GM18498 (cell line): ENCODE measurements at regions not wholly inside any gene's neighbourhood (a gene's known extent, or its start where the extent isn't known, plus 50 kb on each side); places are given as distances from the start of the nearest gene placed in this dataset.

ENCODE experiments used
- ATAC-seq: cut with Tn5 transposase; IDR thresholded peaks from one replicate; pipeline ENCODE4 v1.9.1; 2021; ENCODE audit warnings: mild to moderate bottlenecking, moderate library complexity; ENCODE audit not compliant: unreplicated experiment

DNA sequence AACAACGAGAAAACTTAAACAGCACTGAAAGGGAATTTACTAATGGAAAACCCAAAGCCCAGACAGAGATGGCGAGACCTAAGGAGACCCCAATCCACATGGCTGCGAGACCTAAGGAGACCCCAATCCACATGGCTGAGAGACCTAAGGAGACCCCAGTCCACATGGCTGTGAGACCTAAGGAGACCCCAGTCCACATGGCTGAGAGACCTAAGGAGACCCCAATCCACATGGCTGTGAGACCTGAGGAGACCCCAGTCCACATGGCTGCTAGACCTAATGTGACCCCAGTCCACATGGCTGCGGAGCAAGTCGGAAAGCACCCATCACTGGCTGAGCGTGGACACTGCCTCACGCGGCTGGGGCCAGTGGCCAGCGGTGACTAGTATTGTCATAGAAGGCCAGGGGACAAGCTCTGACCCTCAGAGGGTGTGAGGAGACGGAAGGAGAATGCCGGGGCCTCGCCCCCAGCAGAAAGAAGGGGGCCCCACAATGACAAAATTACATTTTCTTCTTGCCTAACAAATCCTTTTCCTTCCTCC lies 241.8 kb downstream of the C16orf95 start:
- ATAC-seq = no peak

- ATAC-seq = no peak
Measured at GRCh38 chr16:87076331-87076949, 240.8 kb downstream of the C16orf95 start.

DNA sequence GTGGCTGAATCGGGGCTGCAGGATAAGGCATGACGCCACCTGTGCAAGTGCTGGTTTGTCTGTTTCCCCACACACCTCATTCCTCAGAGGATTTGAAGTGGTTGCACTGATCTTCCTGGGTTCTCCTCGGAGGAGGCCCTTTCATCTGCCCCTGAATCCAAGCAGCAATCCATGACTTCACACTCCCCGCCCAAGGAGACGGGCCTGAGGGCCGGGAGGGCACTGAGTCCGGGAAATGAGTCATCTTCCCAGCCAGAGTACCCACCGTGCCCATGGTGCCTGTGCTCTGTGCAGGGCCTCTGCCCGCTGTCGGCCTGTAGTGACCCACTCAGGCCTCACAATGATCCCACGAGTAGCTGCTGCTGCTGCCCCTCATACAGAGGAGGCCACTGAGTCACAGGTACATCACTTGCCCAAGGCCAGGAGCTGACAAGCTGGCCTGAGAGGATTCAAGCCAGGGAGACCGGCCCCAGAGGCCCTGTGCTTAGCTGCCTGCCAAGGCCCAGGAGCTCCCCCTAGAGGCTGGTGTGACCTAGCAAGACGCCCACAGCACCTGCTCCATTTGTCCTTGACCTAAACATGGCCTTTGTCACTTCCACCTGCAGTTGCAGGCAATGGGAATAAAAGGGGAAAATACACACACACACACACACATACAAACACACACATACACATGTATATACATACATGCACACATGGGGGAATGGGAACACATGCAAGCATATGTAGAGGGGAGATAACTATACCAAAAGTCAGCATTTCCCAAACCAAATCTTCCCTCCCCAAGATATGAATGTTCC lies 240.0 kb downstream of the C16orf95 start:
- no peak for ATAC-seq

- no peak for ATAC-seq
Measured at GRCh38 chr16:87077750-87078127, 239.5 kb downstream of the C16orf95 start.

GRCh38 chr16:87080571-87081167 lies 236.5 kb downstream of the C16orf95 start:
- no peak for ATAC-seq

GRCh38 chr16:87085441-87085840 lies 231.8 kb downstream of the C16orf95 start:
- ATAC-seq = no peak

- ATAC-seq = no peak
Measured at GRCh38 chr16:87086156-87086555, 231.0 kb downstream of the C16orf95 start.

DNA sequence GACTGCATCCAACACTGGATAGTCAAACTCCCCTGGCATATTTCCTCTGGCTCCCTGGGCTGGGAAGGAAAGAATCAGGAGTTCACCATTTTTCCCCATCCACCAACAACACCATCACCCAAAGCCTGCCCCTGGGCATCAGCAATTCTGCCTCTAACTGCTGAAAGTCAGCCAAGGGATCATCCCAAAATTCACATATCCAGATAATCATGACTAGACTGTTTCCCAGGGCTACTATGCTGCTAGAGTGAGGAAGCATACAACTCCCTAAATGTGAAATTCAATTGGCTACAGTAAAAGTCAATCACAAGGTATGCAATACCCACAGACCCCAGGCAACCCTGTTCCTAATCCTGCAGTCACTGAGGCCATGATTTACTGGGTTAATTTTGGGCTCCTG lies 230.6 kb downstream of the C16orf95 start:
- no peak for ATAC-seq

DNA sequence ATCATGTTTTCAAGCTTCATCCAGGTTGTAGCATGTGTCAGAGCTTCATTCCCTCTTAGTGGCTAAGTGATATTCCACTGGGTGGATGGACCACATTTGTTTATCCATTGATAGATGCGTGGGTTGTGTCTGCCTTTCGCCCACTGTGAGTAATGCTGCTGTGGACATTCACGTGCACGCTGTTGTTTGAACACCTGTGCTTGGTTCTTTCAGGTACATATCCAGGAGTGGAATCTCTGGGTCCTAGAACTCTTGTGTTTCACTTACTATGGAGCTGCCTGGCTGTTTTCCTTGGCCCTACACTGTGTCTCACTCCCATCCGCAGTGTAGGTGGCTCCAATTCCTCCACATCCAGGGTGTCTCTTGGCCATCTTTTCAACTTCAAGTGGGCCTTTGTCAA lies 224.2 kb downstream of the C16orf95 start:
- no peak for ATAC-seq

DNA sequence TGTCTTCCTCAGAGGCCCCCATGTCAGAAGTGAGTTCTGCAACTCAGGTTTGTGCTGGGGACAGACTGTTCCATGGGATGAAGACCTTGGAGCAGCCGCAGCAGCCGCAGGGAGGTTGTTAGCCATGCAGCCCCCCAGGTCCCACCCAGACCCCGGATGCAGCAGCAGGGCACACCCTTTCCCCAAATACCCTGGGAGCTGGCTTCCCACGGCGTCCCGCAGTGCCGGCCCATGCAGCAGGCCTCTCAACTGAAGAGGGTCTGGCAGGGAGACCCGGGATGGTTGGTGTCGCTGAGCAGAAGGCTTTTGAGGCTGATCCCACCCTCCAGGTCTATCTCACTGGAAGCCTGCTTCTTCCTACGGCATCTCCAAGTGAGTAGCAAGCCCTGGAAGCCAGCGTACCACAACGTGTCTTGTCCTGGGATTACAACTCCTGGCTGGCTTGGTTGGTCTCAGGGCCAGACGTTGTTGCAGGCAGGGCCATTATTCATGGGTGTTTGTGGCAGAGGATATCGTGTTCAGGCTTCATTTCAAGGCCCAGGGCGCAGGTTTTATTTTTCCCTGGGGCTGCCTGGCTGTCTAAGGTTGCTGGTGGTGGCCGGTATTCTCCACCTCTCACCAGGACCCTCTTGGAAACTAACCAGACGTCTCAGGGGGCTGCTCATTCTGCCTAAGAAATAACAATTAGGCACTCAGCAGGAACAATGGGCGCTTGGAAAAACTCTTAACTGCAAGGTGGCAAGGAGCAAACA lies 223.2 kb downstream of the C16orf95 start:
- ATAC-seq = no peak

DNA sequence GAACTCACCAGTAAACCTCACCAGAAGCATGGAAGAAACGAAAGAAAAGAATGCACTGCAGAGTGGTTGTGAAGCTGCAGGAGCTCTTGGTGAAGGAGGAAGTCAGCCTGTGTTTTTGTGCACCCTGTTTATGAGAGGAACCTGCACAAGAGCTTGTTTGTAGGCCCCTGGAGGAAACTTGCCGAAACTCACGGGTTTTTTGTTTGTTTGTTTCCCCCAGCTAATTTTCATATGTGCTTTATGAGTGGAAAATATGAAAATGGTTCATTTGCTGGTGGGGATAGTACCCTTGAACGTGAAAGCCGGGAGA lies 222.7 kb downstream of the C16orf95 start:
- ATAC-seq = no peak

DNA sequence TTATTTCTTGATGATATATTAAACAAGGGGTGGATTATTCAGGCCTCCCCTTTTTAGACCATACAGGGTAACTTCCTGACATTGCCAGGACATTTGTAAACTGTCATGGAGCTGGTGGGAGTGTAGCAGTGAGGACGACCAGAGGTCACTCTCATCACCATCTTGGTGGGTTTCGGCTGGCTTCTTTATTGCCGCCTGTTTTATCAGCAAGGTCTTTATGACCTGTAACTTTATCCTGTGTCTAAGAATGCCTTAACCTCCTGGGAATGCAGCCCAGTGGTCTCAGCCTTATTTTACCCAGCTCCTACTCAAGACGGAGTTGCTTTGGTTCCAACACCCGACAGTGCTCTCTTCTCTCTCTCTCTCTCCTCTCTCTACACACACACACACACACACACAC lies 221.9 kb downstream of the C16orf95 start:
- no peak for ATAC-seq

DNA sequence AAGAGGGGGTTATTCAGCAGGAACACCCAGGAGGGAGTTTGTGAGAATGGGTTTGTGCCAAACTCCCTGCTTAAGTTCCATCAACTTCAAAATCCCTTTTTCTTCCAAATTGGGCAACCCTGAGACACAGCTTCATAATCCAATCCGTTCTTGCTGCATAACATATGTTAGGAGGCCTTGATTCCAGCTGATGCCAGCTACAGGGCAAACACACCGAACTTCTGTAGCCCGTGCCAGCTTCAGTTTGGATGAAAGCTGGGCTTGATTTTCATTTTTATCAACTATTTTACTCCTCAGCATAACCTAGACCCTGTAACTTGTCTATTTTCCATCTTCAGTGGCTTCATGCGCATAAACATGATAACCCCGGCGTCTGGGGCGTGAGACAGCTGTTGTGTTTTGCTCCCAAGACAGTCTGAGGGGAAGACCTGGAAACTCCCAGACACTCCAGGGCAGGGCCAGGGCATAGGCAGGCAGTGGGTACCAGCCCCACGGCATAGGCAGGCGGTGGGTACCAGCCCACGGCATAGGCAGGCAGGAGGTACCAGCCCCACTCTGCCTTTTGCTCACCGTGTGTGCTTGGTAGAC lies 220.4 kb downstream of the C16orf95 start:
- ATAC-seq = no peak

DNA sequence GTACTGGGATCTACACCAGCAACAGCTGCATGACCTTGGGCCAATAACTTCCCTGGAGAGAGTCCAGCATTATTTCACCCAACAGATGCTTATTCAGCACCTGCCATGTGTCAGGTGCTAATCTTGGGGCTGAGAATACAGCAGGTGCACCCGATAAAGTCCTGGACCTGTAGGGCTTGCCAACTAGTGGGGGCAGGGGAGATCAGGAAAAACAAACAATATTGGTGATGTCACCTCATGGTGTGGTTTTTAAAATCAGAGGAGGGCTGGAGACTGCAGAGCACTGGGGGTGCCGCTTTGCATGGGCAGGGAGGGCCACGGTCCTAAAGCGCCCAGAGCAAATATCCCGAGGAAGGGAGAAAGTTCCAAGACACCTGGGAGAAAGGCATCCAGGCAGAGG lies 218.8 kb downstream of the C16orf95 start:
- no peak for ATAC-seq

GRCh38 chr16:87098976-87099720 lies 218.0 kb downstream of the C16orf95 start:
- ATAC-seq = no peak

- ATAC-seq = no peak
Measured at GRCh38 chr16:87100306-87101058, 216.7 kb downstream of the C16orf95 start.

- ATAC-seq = no peak
Measured at GRCh38 chr16:87101903-87102302, 215.3 kb downstream of the C16orf95 start.

DNA sequence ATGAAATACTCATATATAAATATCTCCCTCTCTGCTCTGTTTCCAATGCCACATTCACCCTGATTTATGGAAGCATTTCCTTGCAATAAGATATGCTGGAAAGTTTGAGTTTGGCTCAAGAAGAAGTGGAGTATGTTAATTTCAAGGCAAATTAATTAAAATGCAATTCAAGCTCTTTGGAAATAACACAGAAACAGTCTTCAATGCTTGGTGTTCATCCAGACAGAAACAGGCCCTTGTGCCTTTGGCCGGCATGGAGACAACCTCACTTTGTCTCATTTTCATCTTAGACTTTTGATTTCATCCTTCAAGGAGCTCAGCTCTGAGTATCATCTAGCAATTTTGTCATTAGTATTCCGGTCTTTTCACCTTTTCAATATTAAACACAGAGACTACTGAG lies 210.0 kb downstream of the C16orf95 start:
- ATAC-seq = no peak

- no peak for ATAC-seq
Measured at GRCh38 chr16:87108278-87108677, 208.9 kb downstream of the C16orf95 start.

DNA sequence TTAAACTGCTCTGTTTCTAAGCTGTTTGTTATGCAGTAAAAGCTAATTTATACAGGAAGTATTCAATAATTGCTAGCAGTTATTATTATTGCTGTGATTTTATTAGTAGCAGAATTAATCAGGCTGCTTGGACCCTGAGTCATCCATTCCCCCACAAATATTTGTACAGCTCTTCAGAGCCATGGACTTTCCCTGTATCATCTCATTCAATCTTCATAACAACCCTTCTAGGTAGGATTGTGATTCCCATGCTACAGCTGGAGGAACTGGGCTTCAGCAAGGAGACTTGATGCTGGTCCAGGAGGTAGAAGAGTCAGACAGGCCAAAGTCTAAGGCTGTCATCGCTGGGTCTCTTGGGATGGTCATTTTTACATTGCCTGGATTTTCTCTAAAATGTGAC lies 208.3 kb downstream of the C16orf95 start:
- no peak for ATAC-seq
